SK-N-SH (cell line): ENCODE measurements at regions not wholly inside any gene's neighbourhood (a gene's known extent, or its start where the extent isn't known, plus 50 kb on each side); places are given as distances from the start of the nearest gene placed in this dataset.

Experiments
- CTCF ChIA-PET: fragments of 300-600, 350-600 bp; formaldehyde crosslinking; extraction: SDS; loops from one replicate; lab custom pipeline; 2021; lab: Yijun Ruan, JAX
- POLR2A ChIA-PET: fragments of 350-600 bp; sonication (Branson Sonifier 250); formaldehyde crosslinking; extraction: SDS; loops from one replicate; lab custom pipeline; 2020; ENCODE audit warnings: antibody characterized with exemption, inconsistent platforms; lab: Yijun Ruan, JAX
- DNase-seq: peaks from one replicate; pipeline ENCODE4 v3.0.0; 2012
- H2AFZ ChIP-seq: fragments of 200-600 bp; sonication (generic); 2 replicates; pipeline ENCODE4 v1.8.1; 2016; ENCODE audit warnings: antibody characterized with exemption, mild to moderate bottlenecking, low read depth
- H3F3A ChIP-seq: fragments of 200-600 bp; sonication (generic); replicated peaks from 2 replicates; pipeline ENCODE3; 2016; ENCODE audit warnings: antibody characterized with exemption, mild to moderate bottlenecking; ENCODE audit not compliant: insufficient read depth
- H3K27ac ChIP-seq, 2 experiments: fragments of 200-500 bp in 1 of 2; fragments of 200-600 bp in 1 of 2; sonication (Bioruptor generic) in 1 of 2; sonication (generic), shearing (Covaris generic) in 1 of 2; 2 replicates each; pipeline versions ENCODE4 v1.5.1 to v1.6.1; 2014 to 2016; ENCODE audit warnings: low read depth in 2 of 2, inconsistent platforms in 1 of 2, low read length in 1 of 2, mild to moderate bottlenecking in 1 of 2, mixed read lengths in 1 of 2
- H3K27me3 ChIP-seq: fragments of 200-600 bp; sonication (generic), shearing (Covaris generic); 2 replicates; pipeline ENCODE4 v1.6.1; 2016; ENCODE audit warnings: mixed run types; ENCODE audit not compliant: insufficient read depth
- H3K36me3 ChIP-seq, 2 experiments: fragments of 200-500 bp in 1 of 2; fragments of 200-600 bp in 1 of 2; sonication (Bioruptor generic) in 1 of 2; sonication (generic) in 1 of 2; replicated peaks in 1 of 2; 2 replicates each; pipeline versions ENCODE3 to v1.5.1; 2014 to 2016; ENCODE audit warnings: low read length in 1 of 2, mild to moderate bottlenecking in 1 of 2; ENCODE audit not compliant: insufficient read depth in 2 of 2, control insufficient read depth in 1 of 2
- H3K4me1 ChIP-seq, 2 experiments: fragments of 200-500 bp in 1 of 2; fragments of 200-600 bp in 1 of 2; sonication (Bioruptor generic) in 1 of 2; sonication (generic), shearing (Covaris generic) in 1 of 2; 2 replicates each; pipeline versions ENCODE4 v1.5.1 to v1.6.1; 2014 to 2016; ENCODE audit warnings: low read depth in 1 of 2, low read length in 1 of 2, mixed run types in 1 of 2; ENCODE audit not compliant: insufficient read depth in 2 of 2, control insufficient read depth in 1 of 2
- H3K4me2 ChIP-seq: fragments of 200-600 bp; sonication (generic), shearing (Covaris generic); 2 replicates; pipeline ENCODE4 v1.6.1; 2017; ENCODE audit warnings: mixed run types
- H3K4me3 ChIP-seq, 2 experiments: fragments of 200-500 bp in 1 of 2; fragments of 200-600 bp in 1 of 2; sonication (Bioruptor generic) in 1 of 2; sonication (generic), shearing (Covaris generic) in 1 of 2; 2 replicates each; pipeline versions ENCODE4 v1.5.1 to v1.8.1; 2014 to 2016; ENCODE audit warnings: low read depth in 2 of 2, inconsistent platforms in 1 of 2, low read length in 1 of 2, mild to moderate bottlenecking in 1 of 2, mixed read lengths in 1 of 2, moderate library complexity in 1 of 2
- H3K79me2 ChIP-seq: fragments of 200-600 bp; sonication (generic); 2 replicates; pipeline ENCODE4 v1.8.1; 2017; ENCODE audit warnings: mild to moderate bottlenecking; ENCODE audit not compliant: insufficient read depth
- H3K9ac ChIP-seq: fragments of 200-600 bp; sonication (generic); 2 replicates; pipeline ENCODE4 v1.6.1; 2017; ENCODE audit warnings: mixed run types
- H3K9me2 ChIP-seq: fragments of 200-600 bp; sonication (generic); 2 replicates; pipeline ENCODE4 v1.6.1; 2017; ENCODE audit warnings: mixed run types
- H3K9me3 ChIP-seq: fragments of 200-600 bp; sonication (generic); 2 replicates; pipeline ENCODE4 v1.6.1; 2017; ENCODE audit warnings: mixed run types, mild to moderate bottlenecking, moderate library complexity
- H4K20me1 ChIP-seq: fragments of 200-600 bp; sonication (generic); 2 replicates; pipeline ENCODE4 v1.6.1; 2017; ENCODE audit warnings: mild to moderate bottlenecking, mixed run types; ENCODE audit not compliant: insufficient read depth
- CHD2 ChIP-seq: fragments of 150-350 bp; IDR thresholded peaks from 2 replicates; pipeline ENCODE4 v1.6.1; 2018; ENCODE audit warnings: low read length; ENCODE audit not compliant: partially characterized antibody
- ELF1 ChIP-seq: IDR thresholded peaks from 2 replicates; pipeline ENCODE4 v1.4.0; 2012
- EP300 ChIP-seq, 2 experiments: IDR thresholded peaks; 2 replicates each; pipeline versions ENCODE4 v1.4.0 to v1.6.1; 2012; ENCODE audit warnings: borderline replicate concordance in 1 of 2, low read depth in 1 of 2, low read length in 1 of 2
- EZH2phosphoT487 ChIP-seq: fragments of 200-600 bp; sonication (generic); IDR thresholded peaks from 2 replicates; pipeline ENCODE4 v1.6.1; 2017; ENCODE audit warnings: low read depth, mixed run types, mild to moderate bottlenecking, antibody characterized with exemption, moderate library complexity, borderline replicate concordance
- FOSL2 ChIP-seq: IDR thresholded peaks from 2 replicates; pipeline ENCODE4 v1.4.0; 2012; ENCODE audit warnings: low read depth, mild to moderate bottlenecking, moderate library complexity, borderline replicate concordance
- FOXJ3 ChIP-seq: sonication (generic); formaldehyde crosslinking; IDR thresholded peaks from 2 replicates; pipeline ENCODE4 v1.5.1; 2020; ENCODE audit warnings: mild to moderate bottlenecking, missing genetic modification reagents
- GABPA ChIP-seq: IDR thresholded peaks from 2 replicates; pipeline ENCODE4 v1.4.0; 2012; ENCODE audit warnings: low read depth, mild to moderate bottlenecking
- IRF3 ChIP-seq: fragments of 150-350 bp; IDR thresholded peaks from 2 replicates; pipeline ENCODE4 v1.6.1; 2016; ENCODE audit warnings: mild to moderate bottlenecking, low read depth, low read length
- JUND ChIP-seq: IDR thresholded peaks from 2 replicates; pipeline ENCODE4 v1.4.0; 2012
- MEF2A ChIP-seq: IDR thresholded peaks from 2 replicates; pipeline ENCODE4 v1.4.0; 2012; ENCODE audit warnings: low read depth, borderline replicate concordance
- NRF1 ChIP-seq: IDR thresholded peaks from 2 replicates; pipeline ENCODE4 v1.6.1; 2012; ENCODE audit warnings: low read depth, mild to moderate bottlenecking, low read length
- PBX3 ChIP-seq: IDR thresholded peaks from 2 replicates; pipeline ENCODE4; 2012
- RAD21 ChIP-seq: IDR thresholded peaks from 2 replicates; pipeline ENCODE4 v1.6.1; 2012; ENCODE audit warnings: mild to moderate bottlenecking, low read length
- RXRA ChIP-seq: IDR thresholded peaks from 2 replicates; pipeline ENCODE4 v1.4.0; 2012; ENCODE audit warnings: low read depth, mild to moderate bottlenecking, borderline replicate concordance
- SIN3A ChIP-seq: IDR thresholded peaks from 2 replicates; pipeline ENCODE4 v1.6.1; 2012; ENCODE audit warnings: low read depth, mild to moderate bottlenecking, low read length, moderate library complexity, borderline replicate concordance
- TCF12 ChIP-seq: IDR thresholded peaks from 2 replicates; pipeline ENCODE4 v1.4.0; 2012
- TEAD4 ChIP-seq: IDR thresholded peaks from 2 replicates; pipeline ENCODE4 v1.4.0; 2012; ENCODE audit warnings: mild to moderate bottlenecking, borderline replicate concordance; ENCODE audit not compliant: insufficient read depth
- USF2 ChIP-seq: fragments of 150-350 bp; IDR thresholded peaks from 2 replicates; pipeline ENCODE4 v1.6.1; 2017; ENCODE audit warnings: antibody characterized with exemption, low read length, low read depth, borderline replicate concordance
- ZBTB33 ChIP-seq: IDR thresholded peaks from 2 replicates; pipeline ENCODE4 v1.4.0; 2012; ENCODE audit warnings: low read depth, borderline replicate concordance
- WGBS: methylation state at CpG from one replicate; pipeline ENCODE4 v1.1.6; 2017; ENCODE audit warnings: low lambda C conversion rate; 5-methylcytosine and 5-hydroxymethylcytosine counted together
- TF ChIP-seq, protein P1 (sequence below): fragments of 200-600 bp; sonication (generic); IDR thresholded peaks from 2 replicates; pipeline ENCODE4 v1.6.1; 2017; ENCODE audit warnings: antibody characterized with exemption, mild to moderate bottlenecking, moderate library complexity

GRCh38 chrX:112359906-112360305 is 277.3 kb upstream of the TRPC5 start:
- Histone ChIP-seq H3K27me3 (no peaks in the 10 kb centered on the region), H3K4me3 (no peak overlapping the region), H3K36me3 (no peaks in the 10 kb centered on the region), H3K9ac (no peak overlapping the region), H3K4me2 (no peak overlapping the region), H3F3A (no peaks in the 10 kb centered on the region), H3K79me2 (no peaks in the 10 kb centered on the region), H3K27ac (peak overlapping the region in 1 of 2 experiments; percentile 5; a peak in 1 of 4 replicates), H3K9me2 (no peaks in the 10 kb centered on the region), H3K9me3 (no peaks in the 10 kb centered on the region), H2AFZ (0 out of 2 replicates have a peak overlapping the region, but pooled peaks have one; percentile 37), H4K20me1 (no peaks in the 10 kb centered on the region), H3K4me1 (no peaks in the 10 kb centered on the region)
- POLR2A ChIA-PET = no interaction called here
- TF ChIP-seq RAD21 = no peak
- TF ChIP-seq TEAD4 = no peak
- no peak for TF ChIP-seq JUND
- no peak for TF ChIP-seq IRF3
- no peak for TF ChIP-seq CHD2
- TF ChIP-seq ZBTB33 = no peak
- no peak for TF ChIP-seq FOXJ3 (CRISPR knock-in tag)
- TF ChIP-seq MEF2A = no peak
- TF ChIP-seq SIN3A = no peak
- no peak for TF ChIP-seq TCF12
- TF ChIP-seq NRF1 = no peak
- TF ChIP-seq, protein P1, sequence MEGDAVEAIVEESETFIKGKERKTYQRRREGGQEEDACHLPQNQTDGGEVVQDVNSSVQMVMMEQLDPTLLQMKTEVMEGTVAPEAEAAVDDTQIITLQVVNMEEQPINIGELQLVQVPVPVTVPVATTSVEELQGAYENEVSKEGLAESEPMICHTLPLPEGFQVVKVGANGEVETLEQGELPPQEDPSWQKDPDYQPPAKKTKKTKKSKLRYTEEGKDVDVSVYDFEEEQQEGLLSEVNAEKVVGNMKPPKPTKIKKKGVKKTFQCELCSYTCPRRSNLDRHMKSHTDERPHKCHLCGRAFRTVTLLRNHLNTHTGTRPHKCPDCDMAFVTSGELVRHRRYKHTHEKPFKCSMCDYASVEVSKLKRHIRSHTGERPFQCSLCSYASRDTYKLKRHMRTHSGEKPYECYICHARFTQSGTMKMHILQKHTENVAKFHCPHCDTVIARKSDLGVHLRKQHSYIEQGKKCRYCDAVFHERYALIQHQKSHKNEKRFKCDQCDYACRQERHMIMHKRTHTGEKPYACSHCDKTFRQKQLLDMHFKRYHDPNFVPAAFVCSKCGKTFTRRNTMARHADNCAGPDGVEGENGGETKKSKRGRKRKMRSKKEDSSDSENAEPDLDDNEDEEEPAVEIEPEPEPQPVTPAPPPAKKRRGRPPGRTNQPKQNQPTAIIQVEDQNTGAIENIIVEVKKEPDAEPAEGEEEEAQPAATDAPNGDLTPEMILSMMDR = no peak
- no peak for TF ChIP-seq ELF1
- no peak for TF ChIP-seq GABPA
- TF ChIP-seq FOSL2 = no peak
- CTCF ChIA-PET = no interaction called here
- no peak for DNase-seq
- WGBS = 17% methylated on average over 1 of the region's 1 CpG

- no peak overlapping the region for H3K9ac ChIP-seq
- H3K27ac ChIP-seq = no peak overlapping the region
- no peaks in the 10 kb centered on the region for H3K9me3 ChIP-seq
- DNase-seq = no peak
- no peaks in the 10 kb centered on the region for H3K36me3 ChIP-seq
- no peaks in the 10 kb centered on the region for H3K9me2 ChIP-seq
- no peak overlapping the region for H2AFZ ChIP-seq
- no peaks in the 10 kb centered on the region for H3K79me2 ChIP-seq
- H3K4me3 ChIP-seq = no peak overlapping the region
- no peaks in the 10 kb centered on the region for H3K4me1 ChIP-seq
- H4K20me1 ChIP-seq = no peaks in the 10 kb centered on the region
- H3K4me2 ChIP-seq = no peak overlapping the region
- WGBS = 18% methylated on average over 2 of the region's 2 CpGs
- ChIA-PET POLR2A (no interaction called here), CTCF (interaction anchor here (1.0 kb wide), 1 partner anchor 486 kb away, joined by 3 read pairs; no protein-coding TSS in a partner anchor)
- no peaks in the 10 kb centered on the region for H3K27me3 ChIP-seq
- no peaks in the 10 kb centered on the region for H3F3A ChIP-seq
- TF ChIP-seq CHD2 (no peak), USF2 (no peak), EP300 (IDR thresholded peaks at IDR 0.05; ENCODE audit: borderline replicate concordance in 1 of 2, low read depth in 1 of 2, low read length in 1 of 2) (no peak), JUND (no peak), PBX3 (no peak), EZH2phosphoT487 (no peak), RXRA (no peak)
- TF ChIP-seq, protein P1 = no peak
These were observed 273.4 kb upstream of the TRPC5 start for GRCh38 chrX:112355931-112356330.
